GM19438 (cell line): ENCODE measurements at regions not wholly inside any gene's neighbourhood (a gene's known extent, or its start where the extent isn't known, plus 50 kb on each side); places are given as distances from the start of the nearest gene placed in this dataset.
"Not testable (repeated sequence)": the region's sequence is repeated elsewhere in the genome, so short reads cannot be mapped to it uniquely, and the experiment has no call there.

Experiments
- ATAC-seq: cut with Tn5 transposase; IDR thresholded peaks from one replicate; pipeline ENCODE4 v1.9.1; 2021; ENCODE audit warnings: low read depth; ENCODE audit not compliant: unreplicated experiment

DNA sequence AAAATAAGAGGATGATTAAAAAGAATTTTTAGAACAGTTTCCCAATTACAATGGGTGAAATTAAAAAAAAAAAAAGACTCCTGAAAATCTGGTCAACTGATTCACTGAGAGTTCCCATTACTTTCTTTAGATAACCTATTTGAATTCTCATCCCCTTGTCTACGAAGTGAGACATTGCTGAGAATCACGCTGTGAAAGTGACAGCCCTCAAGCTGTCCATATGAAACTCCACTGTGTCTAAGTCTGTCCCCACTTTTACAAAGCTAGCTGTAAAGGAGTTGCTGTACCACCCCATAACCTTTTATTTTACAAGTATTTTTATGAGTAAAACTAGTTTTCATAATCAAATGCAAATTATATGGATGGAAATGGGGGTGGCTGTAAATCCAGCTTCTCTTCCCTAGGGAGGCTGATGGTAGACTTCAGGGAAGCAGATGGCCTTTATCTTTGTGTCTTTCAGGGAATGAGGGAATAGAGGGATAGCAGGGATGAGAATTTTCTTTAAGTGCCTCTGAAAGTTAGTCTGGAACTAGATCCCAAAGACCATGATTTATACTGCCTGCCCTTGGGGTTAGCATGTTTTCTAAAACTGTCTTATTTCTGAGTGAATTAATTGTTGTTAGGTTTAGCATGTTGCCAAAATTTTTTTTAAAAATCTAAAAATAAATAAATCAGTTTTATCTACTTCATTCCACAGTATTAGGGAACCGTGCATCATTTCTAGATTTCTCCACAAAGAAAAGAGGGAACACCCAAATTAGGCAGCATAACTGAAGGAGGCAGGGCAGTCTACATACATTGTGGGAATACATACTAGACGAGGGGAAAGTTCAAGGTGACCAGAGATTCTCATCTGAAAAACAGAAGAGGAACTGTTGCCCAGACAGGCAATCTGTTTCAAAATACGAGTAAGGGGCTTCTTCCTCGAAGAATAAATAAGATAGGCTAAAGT lies 1219.1 kb downstream of the UQCRFS1 start:
- ATAC-seq: no peak

DNA sequence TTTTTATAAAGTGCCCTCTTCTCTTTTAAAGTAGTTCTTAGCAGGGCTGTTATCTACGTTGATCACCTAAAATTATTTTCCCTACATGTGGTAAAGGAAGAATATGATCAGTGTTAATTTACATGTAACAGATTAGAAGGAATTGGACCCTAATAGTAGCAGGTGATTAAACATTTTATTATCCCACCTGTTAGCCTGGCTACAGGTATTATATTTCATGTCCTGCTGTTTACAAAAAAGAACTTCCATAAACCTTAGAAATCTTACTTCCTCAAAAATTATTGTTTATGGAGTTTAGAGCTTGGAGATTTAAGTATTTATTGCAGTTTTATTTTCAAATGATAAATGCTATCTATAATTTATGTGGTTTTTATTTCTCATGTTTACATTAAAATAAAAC lies 1226.7 kb downstream of the UQCRFS1 start:
- ATAC-seq: no peak

DNA sequence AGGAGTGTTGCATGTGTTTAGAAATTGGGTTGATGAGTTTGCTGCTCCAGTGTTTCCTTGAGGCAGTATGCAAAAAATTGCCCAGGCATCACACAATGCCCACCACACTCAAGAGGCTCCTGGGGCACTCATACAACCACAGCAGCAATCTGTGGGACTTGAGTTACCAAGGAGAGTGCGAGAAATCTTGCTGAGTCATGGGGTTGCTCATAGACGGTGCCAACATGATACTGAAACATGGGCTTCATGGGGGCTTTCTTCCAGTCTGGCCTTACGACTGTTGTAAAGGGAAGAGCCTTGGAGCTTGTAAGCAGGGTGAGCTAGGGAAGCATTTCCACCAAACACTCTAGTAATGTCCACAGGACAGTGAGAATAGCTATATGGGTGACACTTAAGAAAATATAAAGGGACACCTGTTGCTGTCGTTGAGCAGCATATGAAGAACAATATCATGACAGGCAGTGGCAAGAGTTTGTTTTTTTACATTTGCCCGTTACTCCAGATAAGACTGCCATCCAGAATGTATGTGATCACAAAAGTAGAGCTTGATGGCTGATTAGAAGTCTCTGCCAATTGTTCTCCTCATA lies 1237.4 kb downstream of the UQCRFS1 start:
- no peak for ATAC-seq

DNA sequence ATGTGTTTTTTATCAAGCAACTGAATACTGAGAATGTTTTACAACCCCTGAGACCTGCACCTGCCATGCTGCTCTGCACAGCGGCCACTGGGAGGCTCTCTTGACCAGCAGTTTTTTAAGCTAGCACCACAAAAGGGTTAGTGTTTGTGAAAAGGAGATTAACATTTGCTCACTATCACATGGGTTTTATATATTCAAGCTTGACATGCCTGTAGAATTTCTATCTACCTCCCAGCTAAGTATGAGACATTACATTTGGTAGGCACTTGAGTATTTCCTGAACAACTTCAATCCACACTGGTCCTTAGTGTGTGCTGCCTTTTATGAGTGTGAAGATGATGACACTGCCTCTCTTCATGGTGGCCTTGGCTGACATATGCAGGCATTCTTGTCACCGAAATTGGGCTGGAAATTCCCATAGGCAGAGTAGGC lies 1238.9 kb downstream of the UQCRFS1 start:
- no peak for ATAC-seq

DNA sequence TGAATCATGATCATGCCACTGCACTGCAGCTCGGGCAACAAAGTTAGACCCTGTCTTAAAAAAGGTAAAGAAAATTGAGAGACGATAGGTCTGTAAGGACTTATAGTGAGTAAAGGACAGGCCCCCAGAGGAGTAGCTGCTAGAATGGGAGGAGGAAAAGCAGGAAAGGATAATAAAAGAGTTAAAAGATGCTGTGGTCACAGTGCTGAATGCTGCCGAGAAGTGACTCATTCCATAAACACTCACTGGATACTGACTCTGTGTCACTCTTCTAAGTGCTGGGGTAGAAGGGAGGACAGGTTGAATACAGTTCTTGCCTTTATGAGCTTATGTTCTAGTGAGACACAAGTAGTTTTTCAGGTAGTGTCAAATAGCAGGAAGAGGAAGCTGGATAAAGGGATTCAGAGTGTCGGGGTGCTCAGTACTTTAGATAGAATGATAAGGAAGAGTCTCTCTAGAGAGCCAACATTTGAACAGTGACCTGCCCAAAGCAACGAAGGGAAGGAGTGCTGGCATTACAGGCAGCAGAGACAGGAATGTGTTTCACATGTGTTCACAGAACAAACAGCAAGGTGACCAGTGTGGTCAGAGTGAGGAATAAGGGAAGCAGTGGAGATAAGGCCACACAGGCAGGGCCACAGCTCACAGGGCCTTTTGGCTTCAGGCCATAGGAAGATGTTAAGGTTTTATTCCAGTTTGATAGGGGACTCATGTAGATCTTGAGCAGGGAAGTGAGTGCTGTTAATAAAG lies 1240.5 kb downstream of the UQCRFS1 start:
- no peak for ATAC-seq

DNA sequence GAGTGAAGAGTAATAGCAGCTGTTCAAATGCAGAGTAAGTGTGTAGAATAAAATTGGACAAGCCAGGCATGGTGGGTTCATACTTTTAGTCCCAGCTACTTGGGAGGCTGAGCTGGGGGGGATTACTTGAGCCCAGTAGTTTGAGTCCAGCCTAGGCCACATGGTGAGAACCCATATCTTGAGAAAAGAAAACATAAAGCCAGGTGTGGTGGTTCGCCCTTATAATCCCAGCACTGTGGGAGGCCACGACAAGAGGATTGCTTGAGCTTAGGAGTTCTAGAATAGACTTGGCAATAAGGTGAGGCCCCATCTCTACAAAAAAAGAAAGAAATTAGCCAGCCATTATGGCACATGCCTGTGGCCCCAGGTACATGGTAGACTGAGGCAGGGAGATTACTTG lies 1241.1 kb downstream of the UQCRFS1 start:
- no peak for ATAC-seq

DNA sequence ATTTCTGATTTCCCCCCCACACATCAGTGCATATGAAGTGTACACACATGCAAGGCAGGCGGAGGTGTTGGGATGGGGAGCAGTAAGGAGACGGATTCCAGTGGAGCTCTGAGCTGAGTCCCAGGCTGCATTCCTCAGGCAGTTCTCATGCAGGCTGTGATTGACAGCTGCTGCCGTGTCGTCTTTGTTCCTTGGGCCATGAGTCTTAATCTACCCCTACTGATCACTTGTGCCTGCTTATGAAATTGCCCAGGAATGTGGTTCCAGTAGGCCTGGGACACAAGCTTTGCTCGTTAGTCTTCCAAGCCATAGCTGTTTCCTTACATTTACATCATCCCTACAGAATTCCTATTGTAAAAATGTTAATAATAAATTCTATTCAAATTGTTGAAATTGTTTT lies 1241.9 kb downstream of the UQCRFS1 start:
- ATAC-seq: no peak

DNA sequence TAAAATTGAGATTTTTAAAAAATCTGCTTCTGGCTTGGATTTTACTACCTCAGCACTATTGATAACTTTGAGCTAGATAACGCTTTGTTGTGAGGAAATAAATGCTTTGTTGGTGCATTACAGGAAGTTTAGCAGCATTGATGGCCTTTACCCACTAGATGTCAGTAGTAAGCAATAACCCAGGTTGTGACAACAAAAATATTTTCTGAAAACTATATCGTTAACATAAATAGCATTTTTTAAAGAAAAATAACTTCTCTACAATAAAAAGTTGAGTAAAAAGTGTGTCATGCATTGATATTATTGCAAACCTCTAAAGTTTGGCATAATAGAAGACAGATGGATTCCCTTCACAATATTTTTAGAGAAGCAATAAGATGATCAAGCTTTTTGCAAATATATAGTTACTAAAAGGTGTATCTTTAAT lies 1246.5 kb downstream of the UQCRFS1 start:
- ATAC-seq: no peak

DNA sequence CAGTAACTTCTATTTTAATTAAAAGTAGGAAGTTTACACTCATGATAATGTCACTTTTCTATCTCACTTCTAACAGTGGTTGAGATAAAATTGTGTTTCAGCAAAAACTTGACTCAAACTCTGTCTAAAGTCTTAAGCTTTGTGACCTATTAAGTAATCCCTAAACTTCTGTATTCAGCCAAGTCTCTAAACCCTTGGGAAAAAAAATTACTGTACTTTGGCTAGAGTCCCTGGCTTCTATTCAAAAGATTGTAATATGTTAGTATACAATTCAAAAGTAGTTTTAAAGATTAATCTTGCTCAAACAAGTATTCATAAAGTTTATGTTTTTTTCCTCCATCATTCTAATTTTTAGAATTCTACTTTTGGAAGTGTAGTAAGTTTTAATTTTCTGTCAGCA lies 1248.8 kb downstream of the UQCRFS1 start:
- ATAC-seq: no peak

DNA sequence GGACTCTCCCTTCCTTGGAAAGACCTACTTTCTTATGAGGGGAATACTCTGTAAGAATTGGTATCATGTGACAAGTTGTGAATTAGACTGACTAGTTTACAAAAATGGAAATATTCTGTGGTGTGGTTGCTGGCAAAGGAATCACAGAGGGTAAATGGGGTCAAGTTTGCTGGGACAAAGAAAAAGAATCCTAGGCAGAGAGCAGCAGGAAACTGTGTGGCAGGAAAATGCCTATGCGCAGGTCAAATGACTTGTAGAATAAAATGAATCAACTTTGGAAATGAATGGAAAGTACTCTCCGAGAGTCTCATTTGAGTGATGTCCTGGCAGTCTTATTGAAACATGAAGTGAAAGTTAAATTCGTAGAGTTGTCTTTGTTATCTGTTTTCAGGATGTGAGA lies 1250.7 kb downstream of the UQCRFS1 start:
- ATAC-seq: no peak

DNA sequence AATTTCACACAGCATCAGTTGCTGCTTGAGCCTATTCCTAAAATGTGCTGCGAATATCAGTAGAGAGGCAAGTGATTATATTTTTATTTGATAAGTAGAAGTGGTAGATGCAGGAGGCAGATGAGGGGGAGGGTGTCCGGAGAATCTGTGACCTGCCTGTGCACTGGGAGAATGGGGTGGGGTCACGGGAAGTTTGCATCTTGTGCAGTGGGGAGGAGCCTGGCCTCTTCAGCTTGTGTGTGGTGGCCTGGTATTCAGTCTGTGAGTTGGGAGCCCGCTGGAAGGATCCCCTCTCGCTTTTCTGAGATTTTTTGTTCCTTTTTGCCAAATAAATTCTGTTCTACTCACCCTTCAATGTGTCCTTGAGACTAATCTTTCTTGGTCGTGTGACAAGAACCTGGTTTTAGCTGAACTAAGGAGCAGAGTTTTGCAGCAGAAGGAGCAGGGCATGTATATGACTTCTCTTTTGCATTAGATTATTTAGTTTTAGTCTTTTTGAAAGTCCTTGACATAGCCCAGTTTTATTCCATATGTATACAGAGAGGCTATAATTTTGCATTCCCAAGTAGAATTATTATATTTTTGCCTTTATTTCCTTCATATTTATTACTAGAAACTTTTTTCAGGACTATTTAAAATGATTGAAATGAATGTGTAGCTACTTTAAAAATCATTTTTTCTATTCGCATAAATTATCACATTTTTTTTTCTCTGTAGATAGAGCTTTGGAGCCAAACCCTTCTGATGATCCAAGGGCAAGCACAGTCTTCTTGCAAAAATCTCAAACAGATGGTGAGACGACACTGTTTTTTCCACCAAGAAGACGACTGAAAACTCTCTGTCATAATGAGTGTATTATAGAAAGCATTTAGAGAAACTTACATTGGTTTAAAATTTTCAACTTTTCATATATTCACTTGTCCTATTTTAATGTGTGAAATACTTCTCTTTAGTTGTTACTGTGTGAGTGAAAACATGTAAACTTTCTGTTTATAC lies 1257.2 kb downstream of the UQCRFS1 start:
- no peak for ATAC-seq

DNA sequence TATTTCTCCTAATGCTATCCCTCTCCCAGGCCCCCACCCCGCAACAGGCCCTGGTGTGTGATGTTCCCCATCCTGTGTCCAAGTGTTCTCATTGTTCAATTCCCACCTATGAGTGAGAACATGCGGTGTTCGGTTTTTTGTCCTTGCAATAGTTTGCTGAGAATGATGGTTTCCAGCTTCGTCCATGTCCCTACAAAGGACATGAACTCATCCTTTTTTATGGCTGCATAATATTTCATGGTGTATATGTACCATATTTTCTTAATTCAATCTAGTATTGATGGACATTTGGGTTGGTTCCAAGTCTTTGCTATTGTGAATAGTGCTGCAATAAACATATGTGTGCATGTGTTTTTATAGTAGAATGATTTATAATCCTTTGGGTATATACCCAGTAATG lies 1270.3 kb downstream of the UQCRFS1 start:
- not testable (repeated sequence) for ATAC-seq

DNA sequence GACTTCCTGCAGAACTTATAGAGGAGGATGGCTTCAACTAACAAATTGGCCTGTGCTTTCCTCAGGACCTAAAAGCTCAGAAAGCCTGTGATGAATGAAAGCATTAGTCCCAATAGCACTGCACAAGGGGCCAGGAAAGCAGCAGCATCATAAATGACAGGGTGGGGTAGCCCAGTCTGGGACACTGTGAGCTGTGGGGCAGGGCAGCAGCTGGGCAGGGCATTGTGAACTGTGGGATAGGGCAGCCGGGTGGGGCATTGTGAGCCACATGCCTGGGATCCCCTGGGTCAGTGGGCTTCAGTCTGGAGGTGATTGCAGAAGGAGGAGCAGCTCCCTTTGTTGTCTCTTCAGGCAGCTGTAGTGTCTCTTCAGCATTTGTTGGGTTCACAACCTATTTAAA lies 1276.8 kb downstream of the UQCRFS1 start:
- ATAC-seq: no peak

DNA sequence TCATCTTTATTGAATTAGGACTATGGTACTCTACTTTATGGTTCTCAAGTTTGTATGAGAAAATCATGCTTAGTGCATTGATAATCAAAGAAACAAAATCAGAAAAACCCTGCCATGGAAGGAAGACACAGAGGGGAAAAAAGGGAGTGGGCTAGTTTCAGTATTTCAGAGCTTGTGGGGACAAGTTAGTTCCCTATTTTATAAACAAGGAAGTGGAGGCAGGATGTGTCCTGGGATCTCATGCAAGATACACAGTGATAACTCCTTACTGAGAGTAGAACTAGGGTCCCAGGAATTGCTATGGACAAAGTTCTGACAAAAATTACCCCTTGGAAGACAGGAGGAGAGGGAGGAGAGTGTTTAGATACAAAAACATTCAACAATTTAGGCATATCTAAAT lies 1277.3 kb downstream of the UQCRFS1 start:
- no peak for ATAC-seq

DNA sequence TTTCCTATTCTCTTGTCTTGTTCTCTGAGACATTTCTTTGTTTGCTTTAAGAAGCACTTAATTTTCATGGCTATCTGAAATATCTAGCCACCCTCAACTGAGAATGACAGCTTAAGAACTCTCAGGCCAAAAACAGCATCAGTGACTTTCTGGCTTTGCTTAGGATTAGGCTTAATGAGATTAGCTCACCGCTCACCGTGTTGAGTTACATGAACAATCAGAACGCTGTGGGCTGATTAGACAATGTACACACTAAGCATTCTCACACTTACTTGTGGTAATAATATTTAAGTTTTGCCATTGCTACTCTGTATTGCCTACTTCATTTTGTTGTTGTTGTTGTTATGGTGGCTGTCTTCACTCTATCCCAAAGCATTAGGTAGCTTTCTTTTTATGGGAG lies 1283.6 kb downstream of the UQCRFS1 start:
- no peak for ATAC-seq

DNA sequence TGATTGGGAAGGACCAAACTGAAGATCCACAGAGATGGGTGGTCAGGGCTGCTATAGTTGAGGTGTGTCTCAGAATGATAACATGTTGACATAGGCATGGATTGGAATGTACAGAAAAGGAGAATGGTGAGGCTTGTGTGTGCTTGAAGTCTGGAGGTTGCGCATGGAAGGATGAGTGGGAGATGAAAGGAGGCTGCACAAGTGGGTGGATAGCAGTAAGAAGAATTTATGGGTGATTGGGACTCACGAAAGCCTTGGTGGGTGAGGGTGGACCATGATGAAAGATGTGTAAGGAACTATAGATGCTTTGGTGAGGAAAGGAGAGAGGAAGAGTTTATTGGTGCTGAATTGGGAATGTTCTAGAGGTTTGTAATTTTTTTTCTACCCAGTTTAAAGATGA lies 1287.7 kb downstream of the UQCRFS1 start:
- no peak for ATAC-seq

DNA sequence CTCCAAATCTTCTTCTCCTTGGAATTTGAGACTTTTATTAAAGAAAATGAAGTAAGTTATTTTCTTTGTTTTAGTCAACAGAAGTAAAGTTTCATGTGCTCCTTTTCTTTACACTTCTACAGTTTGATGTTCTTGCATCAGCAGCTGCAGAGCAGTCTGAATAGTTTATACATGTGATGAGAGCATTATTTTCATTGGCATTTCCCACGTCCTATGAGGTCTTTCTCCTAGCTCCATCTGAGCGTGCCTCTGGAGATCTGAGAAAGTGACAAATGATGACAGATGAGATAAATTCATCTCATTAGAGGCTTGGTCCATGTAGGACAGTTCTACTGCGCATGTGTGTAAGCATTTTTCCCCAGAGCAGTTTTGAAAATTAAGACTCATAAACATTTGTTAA lies 1290.0 kb downstream of the UQCRFS1 start:
- ATAC-seq: no peak

DNA sequence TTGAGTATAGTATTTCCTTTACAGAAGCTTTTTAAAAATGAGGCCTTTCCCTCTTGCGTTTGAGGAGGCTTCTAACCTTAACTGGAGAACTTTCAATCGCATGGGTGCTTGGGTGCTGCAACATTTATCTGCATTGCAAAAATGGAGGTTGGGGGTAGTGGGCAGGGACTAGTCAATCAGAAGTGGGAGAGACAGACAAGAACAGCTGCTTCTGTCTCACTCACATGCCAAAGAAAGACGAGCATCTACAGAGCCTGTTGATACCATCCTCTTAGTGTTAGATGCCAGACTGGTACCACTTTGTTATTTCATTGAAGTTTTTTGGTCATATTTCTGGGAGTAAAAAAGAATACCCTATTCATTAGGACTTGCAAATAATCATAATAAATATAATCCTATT lies 1292.2 kb downstream of the UQCRFS1 start:
- ATAC-seq: no peak

DNA sequence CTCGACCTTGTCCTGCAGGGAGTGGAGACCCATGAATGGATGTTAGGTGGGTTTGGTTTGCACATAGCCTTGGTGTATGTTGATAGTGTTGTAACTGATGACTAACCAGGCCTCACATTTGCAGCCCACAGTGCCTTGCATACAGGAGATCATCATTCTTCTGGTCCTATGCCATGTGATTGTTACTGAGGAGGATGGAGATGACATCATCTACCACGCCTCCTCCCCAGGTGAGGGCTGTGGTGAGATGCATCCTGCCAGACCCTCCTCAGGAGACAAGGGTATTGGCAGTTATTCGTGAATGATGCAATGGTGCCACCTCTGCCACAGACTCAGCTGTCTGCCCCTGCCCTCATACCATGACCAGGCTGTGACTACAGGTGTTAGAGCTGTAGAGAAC lies 1294.1 kb downstream of the UQCRFS1 start:
- no peak for ATAC-seq
